Suprapubic skin (tissue), 4 donors: ENCODE measurements at regions not wholly inside any gene's neighbourhood (a gene's known extent, or its start where the extent isn't known, plus 50 kb on each side); places are given as distances from the start of the nearest gene placed in this dataset.

Experiments
- POLR2A ChIP-seq, 2 donors: fragments of 450-650 bp; IDR thresholded peaks; one replicate each; pipeline ENCODE4 v1.6.1; 2017; ENCODE audit warnings: antibody characterized with exemption in 2 of 2, mild to moderate bottlenecking in 2 of 2, moderate library complexity in 2 of 2
- POLR2AphosphoS5 ChIP-seq, 3 donors: sonication (generic); formaldehyde crosslinking; IDR thresholded peaks; one replicate each; pipeline ENCODE4 v1.6.1; 2017; ENCODE audit warnings: antibody characterized with exemption in 3 of 3
- TF ChIP-seq, protein P1 (sequence below), 2 donors: fragments of 200-600 bp in 1 of 2; fragments of 450-650 bp in 1 of 2; sonication (generic) in 1 of 2; IDR thresholded peaks; one replicate each; pipeline ENCODE4 v1.5.1; 2016 to 2019; ENCODE audit warnings: antibody characterized with exemption in 2 of 2, mild to moderate bottlenecking in 1 of 2, moderate library complexity in 1 of 2

GRCh38 chr1:58246549-58246948 is 300.0 kb downstream of the OMA1 start:
- TF ChIP-seq, protein P1, sequence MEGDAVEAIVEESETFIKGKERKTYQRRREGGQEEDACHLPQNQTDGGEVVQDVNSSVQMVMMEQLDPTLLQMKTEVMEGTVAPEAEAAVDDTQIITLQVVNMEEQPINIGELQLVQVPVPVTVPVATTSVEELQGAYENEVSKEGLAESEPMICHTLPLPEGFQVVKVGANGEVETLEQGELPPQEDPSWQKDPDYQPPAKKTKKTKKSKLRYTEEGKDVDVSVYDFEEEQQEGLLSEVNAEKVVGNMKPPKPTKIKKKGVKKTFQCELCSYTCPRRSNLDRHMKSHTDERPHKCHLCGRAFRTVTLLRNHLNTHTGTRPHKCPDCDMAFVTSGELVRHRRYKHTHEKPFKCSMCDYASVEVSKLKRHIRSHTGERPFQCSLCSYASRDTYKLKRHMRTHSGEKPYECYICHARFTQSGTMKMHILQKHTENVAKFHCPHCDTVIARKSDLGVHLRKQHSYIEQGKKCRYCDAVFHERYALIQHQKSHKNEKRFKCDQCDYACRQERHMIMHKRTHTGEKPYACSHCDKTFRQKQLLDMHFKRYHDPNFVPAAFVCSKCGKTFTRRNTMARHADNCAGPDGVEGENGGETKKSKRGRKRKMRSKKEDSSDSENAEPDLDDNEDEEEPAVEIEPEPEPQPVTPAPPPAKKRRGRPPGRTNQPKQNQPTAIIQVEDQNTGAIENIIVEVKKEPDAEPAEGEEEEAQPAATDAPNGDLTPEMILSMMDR (IDR thresholded peaks at IDR 0.05) = no peak
- TF ChIP-seq POLR2A (IDR thresholded peaks at IDR 0.05) (no peak), POLR2AphosphoS5 (IDR thresholded peaks at IDR 0.05) (no peak)
